ENCODE measurements at regions not wholly inside any gene's neighbourhood (a gene's known extent, or its start where the extent isn't known, plus 50 kb on each side); places are given as distances from the start of the nearest gene placed in this dataset.

DNA sequence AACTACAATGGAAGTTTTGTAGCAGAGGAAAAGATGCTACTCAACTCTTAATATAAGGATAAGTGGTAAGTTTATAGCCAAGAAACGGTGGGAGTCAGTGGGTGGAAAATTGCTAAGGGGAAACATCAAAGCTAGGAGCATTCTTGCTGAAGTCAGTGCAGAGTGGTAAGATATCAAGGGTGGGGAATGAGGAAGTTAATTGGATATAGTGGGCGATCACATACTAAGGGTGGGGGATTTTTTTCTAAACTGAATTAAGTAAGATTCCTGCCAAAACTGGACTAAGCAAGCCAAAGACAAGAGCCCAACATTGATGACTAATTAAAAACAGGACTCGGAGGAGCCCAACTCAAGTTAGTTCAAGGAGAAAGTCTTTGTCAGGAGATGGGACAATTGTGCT is 525.4 kb downstream of the CCDC85A start:
- DNase-seq, result no peak

- no peak for DNase-seq
Measured at GRCh38 chr2:56713161-56713676, 529.4 kb downstream of the CCDC85A start.

- DNase-seq, result no peak
Measured at GRCh38 chr2:56713978-56714377, 530.2 kb downstream of the CCDC85A start.

GRCh38 chr2:56714400-56714799 is 530.6 kb downstream of the CCDC85A start:
- DNase-seq, result no peak

DNA sequence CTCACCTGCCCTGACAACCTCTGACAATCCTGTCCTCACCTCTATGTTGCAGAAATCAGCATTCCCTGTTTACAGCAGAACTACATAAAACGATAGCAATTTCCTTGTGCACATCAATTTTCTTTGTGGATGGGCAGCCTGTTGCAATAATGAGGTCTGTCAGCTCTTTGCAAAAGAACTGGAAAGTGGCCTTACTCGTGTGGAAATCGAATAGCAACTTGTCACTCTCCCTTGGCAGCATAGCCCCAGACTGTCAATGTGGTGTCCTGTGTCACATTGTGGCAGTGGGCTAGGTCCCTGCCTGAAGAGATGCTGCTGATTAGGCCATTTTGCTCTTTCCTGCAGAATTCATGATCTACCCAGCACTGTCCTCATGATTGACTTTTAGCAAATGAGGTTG is 531.9 kb downstream of the CCDC85A start:
- no peak for DNase-seq

DNA sequence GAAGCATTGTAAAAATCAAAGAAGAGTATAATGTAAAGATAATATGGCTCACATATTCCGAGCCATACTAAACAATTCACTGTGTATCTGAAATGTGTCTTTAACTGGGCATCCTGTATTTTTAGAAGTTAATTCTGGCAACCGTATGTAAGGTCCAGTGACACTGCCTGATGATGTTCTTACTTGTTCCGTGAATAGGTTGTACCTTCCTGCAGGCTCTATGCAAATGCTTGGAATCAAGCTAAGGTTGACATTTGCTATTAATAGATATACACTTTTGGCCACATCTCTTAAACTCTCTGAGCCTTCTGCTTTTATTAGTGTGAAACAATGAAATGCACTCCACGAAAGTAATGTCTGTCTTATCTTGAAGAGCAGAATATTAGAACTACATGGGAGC is 534.6 kb downstream of the CCDC85A start:
- no peak for DNase-seq

DNA sequence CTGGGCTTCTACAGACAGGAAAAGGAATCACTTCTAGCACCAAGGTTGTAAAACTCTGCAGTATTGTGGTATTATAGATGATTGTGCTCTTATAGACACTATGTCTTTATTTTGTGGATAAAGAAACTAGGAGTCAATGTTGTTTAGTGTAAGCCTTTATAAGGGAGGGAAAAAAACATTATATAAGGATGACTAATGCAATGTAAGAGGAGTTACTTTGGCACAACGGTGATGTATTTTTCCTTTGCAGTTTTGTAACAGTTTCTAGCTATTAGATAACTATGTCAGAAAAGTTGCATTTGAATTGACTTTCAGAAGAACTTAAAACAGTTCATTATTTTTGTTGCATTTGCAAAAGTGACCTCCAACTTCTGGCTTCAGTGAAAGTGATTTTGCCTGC is 545.4 kb downstream of the CCDC85A start:
- no peak for DNase-seq

- no peak for DNase-seq
Measured at GRCh38 chr2:56732946-56733345, 549.2 kb downstream of the CCDC85A start.

- DNase-seq, result no peak
Measured at GRCh38 chr2:56739413-56739812, 555.6 kb downstream of the CCDC85A start.

DNA sequence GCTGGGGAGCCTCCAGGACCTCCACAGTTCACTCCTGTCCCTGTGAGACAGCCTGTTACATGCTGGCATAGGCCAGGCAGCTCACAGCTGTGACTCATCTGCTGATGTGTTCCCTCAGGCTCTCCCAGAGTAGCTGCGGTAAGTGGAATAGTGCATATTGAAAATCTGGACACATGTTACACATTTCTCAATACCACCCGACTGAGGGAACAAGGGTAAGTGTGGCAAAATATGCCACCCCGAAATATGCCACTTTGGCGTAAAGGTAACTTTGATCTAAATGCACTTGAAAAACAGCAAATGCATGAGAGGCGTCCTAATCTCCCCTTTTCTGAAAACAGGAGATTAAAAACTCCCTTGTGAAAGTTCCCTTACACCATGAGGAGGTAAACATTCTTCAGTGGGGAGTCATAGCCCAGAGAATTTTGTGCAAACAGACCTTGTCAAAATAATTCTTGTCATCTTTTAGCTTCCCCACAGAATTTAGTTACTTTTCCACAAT is 557.9 kb downstream of the CCDC85A start:
- no peak for DNase-seq

DNA sequence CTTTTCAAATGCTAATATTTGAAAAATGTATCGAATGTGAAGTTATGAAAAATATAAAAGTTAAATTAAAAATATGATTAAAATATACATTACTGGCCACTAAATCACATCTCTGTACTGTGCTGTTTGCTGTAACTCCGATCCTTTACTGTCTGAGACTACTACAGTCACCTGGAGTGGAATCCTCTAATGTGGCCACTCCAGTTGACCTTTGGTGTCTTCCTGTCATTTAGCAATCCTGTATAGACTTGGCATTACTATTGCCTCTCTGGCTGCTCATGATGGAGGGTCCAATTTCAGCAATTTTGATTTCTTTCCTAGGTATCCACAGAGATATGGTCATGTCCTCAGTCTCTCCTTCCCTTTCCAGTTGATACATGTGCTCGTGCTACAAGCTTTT is 560.0 kb downstream of the CCDC85A start:
- DNase-seq, result no peak

DNA sequence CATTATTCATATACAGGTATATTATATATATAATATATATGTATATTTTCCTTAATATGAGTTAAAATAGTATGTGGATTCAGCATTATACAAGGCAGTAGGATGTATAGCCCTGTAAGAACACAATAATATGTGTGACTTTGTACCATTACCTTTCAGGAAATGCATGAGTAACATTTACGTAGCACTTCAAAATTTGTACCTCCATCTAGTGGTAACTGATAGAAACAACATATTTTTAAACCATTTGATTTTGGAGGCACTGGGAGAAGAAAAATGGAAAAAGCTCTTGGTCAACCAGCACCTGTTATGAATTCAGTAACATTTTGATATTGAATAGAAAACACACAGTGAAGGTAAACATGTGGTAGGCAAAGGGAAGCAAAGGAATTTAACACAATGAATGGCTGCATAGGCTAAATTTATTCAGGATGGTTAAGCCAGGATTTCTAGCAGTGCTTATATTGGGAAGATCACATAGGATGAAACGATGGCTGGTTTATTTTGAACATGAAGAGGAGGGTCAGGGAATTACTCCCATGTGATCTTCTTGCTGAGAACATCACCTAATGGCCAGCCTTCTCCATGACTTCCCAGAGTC is 565.5 kb downstream of the CCDC85A start:
- peak; percentile 14 for DNase-seq

DNA sequence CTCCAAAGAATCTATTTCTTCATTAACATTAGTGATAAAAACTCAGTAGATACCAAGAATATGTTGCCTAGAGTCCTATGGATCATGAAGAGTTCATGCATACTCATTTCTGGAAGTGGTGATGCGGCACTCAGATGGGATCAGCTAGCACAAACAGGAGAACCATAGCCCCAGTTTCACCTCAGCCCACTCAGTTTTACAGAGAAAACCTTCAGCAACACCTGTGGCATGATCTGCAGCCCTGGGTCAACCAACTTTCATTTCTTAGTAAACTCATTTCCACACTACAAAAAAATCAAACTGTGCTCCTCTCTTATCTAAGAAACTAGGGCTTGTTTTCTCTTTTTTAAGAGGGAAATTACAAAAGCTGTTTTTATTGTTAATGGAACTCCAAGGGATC is 569.4 kb downstream of the CCDC85A start:
- no peak for DNase-seq

- DNase-seq, result no peak
Measured at GRCh38 chr2:56754066-56754615, 570.4 kb downstream of the CCDC85A start.

- no peak for DNase-seq
Measured at GRCh38 chr2:56754627-56755026, 570.8 kb downstream of the CCDC85A start.

- no peak for DNase-seq
Measured at GRCh38 chr2:56757884-56758545, 574.2 kb downstream of the CCDC85A start.

DNA sequence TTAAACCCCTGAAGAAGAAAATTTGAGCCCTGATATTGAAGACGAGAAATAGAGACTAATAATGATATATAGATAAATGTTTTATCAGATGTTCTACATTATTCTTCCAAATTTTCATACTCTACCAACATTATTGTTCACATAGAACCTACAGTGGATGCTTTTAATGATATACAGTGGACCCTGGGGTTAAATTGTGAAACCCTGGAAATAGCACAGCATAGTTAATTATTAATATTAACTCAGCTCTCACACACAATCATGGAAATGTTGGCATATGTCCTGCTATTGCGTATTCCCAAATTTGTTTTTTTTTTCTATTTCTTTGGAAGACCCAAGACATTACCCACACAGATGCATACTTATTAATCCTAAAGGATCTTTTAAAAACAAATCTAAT is 579.9 kb downstream of the CCDC85A start:
- DNase-seq, result no peak

DNA sequence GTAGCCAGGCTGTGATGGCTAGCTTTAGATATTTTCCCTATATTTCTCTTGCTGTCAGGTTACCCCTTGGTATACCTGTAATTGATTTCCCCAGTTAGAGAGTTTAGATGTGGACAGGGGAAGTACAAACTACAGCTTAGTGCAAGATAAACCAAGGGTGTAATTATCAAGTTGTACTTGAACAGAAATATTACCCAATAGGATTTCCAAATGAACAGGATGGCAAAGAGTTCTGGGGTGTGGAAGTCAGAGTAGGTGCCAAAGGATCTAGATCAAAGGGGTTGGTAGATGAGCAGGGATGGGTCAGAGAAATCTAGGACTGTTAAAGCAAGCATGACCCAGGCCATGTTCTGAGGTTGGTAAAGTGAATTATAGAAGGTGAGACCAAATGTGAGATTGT is 585.2 kb downstream of the CCDC85A start:
- DNase-seq, result no peak

GRCh38 chr2:56770490-56770889 is 586.7 kb downstream of the CCDC85A start:
- no peak for DNase-seq

- DNase-seq, result no peak
Measured at GRCh38 chr2:56784046-56784445, 600.3 kb downstream of the CCDC85A start.

DNA sequence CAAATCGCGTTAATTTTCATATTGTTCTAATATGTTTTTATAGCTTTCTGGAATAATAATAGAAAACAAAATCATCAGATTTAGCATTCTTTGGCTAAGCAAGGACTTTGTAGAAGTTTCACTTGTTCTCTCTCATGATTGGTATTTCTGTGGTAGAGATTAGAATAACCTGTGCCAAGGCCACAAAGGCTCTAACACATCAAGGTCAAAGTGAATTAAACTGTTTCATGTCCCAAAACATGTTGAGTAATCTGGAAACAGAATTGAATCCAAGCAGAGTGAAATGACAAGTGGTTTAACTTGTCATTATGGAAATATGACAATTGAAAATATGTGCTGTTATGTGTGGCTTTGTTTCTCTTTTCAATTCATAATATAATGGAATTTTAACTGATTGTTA is 617.4 kb downstream of the CCDC85A start:
- DNase-seq, result no peak

- DNase-seq, result no peak
Measured at GRCh38 chr2:56801770-56802169, 618.0 kb downstream of the CCDC85A start.

- no peak for DNase-seq
Measured at GRCh38 chr2:56803596-56803995, 619.8 kb downstream of the CCDC85A start.

DNA sequence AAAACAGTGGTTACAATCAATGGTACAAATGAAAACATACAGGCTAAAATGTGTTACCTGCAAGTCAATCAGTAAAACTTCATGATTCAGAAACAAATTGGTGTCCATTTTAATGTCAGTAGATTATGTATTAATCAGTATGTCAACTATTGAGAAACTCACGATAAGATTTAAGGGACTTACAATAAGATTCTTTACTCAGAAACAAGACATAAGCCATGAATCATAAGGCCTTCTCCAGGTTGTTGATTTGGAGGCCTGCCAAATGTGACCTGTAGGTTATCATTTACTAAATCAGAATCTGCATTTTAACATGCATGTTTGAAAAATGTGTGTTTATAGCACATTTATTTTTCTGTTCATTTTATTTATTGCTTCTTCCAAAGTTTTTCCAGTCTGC is 623.1 kb downstream of the CCDC85A start:
- DNase-seq, result no peak

All from left kidney (tissue), 1 donor.